ENCODE measurements at regions not wholly inside any gene's neighbourhood (a gene's known extent, or its start where the extent isn't known, plus 50 kb on each side); places are given as distances from the start of the nearest gene placed in this dataset.

GRCh38 chr6:95095855-95096254, 481.5 kb upstream of the MANEA start:
- no peak for DNase-seq (ENCODE audit: low read depth in 1 of 2, low spot score in 1 of 2)
- TF ChIP-seq GABPA (IDR thresholded peaks at IDR 0.05; ENCODE audit: low read depth), result no peak
- no peak for TF ChIP-seq POLR2AphosphoS5 (IDR thresholded peaks at IDR 0.05; ENCODE audit: low read depth)
- no peak for TF ChIP-seq SPI1 (IDR thresholded peaks at IDR 0.05; ENCODE audit: borderline replicate concordance, low read depth)
- TF ChIP-seq REST (IDR thresholded peaks at IDR 0.05; ENCODE audit: insufficient replicate concordance, low read depth), result no peak
- no peak for TF ChIP-seq CTCF (IDR thresholded peaks at IDR 0.05; ENCODE audit: insufficient read depth, low read length)
- H3K27ac ChIP-seq (replicated peaks), result no peak overlapping the region
- H3K4me3 ChIP-seq (replicated peaks; ENCODE audit: insufficient read depth, low read length), result no peak overlapping the region
- H3K27me3 ChIP-seq (ENCODE audit: insufficient read depth, poor library complexity, severe bottlenecking), result no peaks in the 10 kb centered on the region

GRCh38 chr6:95099410-95099809, 477.9 kb upstream of the MANEA start:
- Histone ChIP-seq H3K4me3 (replicated peaks; ENCODE audit: insufficient read depth, low read length) (no peak overlapping the region), H3K27me3 (ENCODE audit: insufficient read depth, poor library complexity, severe bottlenecking) (no peaks in the 10 kb centered on the region), H3K27ac (replicated peaks) (no peak overlapping the region)
- DNase-seq (ENCODE audit: low read depth in 1 of 2, low spot score in 1 of 2), result no peak
- TF ChIP-seq CTCF (IDR thresholded peaks at IDR 0.05; ENCODE audit: insufficient read depth, low read length) (no peak), POLR2AphosphoS5 (IDR thresholded peaks at IDR 0.05; ENCODE audit: low read depth) (no peak), GABPA (IDR thresholded peaks at IDR 0.05; ENCODE audit: low read depth) (no peak), REST (IDR thresholded peaks at IDR 0.05; ENCODE audit: insufficient replicate concordance, low read depth) (no peak), SPI1 (IDR thresholded peaks at IDR 0.05; ENCODE audit: borderline replicate concordance, low read depth) (no peak)

- no peak for TF ChIP-seq CTCF (IDR thresholded peaks at IDR 0.05; ENCODE audit: insufficient read depth, low read length)
- no peak for TF ChIP-seq REST (IDR thresholded peaks at IDR 0.05; ENCODE audit: insufficient replicate concordance, low read depth)
- TF ChIP-seq POLR2AphosphoS5 (IDR thresholded peaks at IDR 0.05; ENCODE audit: low read depth), result no peak
- no peak for TF ChIP-seq SPI1 (IDR thresholded peaks at IDR 0.05; ENCODE audit: borderline replicate concordance, low read depth)
- TF ChIP-seq GABPA (IDR thresholded peaks at IDR 0.05; ENCODE audit: low read depth), result no peak
- Histone ChIP-seq H3K27me3 (ENCODE audit: insufficient read depth, poor library complexity, severe bottlenecking) (no peaks in the 10 kb centered on the region), H3K4me3 (replicated peaks; ENCODE audit: insufficient read depth, low read length) (no peak overlapping the region)
Observed at GRCh38 chr6:95109212-95109611, 468.1 kb upstream of the MANEA start.

More at GRCh38 chr6:95109212-95109611, 468.1 kb upstream of the MANEA start:
- H3K27ac ChIP-seq (replicated peaks), result no peak overlapping the region
- no peak for DNase-seq (ENCODE audit: low read depth in 1 of 2, low spot score in 1 of 2)
